Activated CD8-positive, alpha-beta memory T cell treated with anti-CD3 and anti-CD28 coated beads, Interleukin-2, amount 50 U/mL, for 48 hours (primary cell): ENCODE measurements at regions not wholly inside any gene's neighbourhood (a gene's known extent, or its start where the extent isn't known, plus 50 kb on each side); places are given as distances from the start of the nearest gene placed in this dataset.
"Not testable (repeated sequence)": the region's sequence is repeated elsewhere in the genome, so short reads cannot be mapped to it uniquely, and the experiment has no call there.

Experiments used
- DNase-seq: peaks from one replicate; pipeline ENCODE4 v3.0.0-alpha.2; 2020

DNA sequence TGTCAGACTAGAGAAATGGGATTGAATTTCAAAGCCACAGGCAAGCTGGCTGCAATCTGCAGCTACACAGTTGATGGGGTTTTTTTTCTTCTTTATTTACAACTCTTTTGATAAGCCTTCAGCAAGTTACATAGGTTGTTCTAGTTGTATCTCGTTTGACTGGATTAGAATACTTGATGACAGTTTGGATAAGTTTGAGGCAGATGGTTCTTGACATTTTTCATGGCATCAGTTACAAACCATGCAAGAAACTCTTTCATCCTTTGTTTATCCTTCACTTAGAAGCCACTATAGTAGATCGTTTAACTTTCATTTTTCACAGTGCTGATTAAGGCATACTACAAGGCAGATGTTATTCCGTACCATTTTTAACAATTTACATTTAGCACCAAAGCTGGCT is 238.9 kb downstream of the TOX3 start:
- DNase-seq, result no peak

GRCh38 chr16:52301026-52301425 is 245.9 kb downstream of the TOX3 start:
- no peak for DNase-seq

DNA sequence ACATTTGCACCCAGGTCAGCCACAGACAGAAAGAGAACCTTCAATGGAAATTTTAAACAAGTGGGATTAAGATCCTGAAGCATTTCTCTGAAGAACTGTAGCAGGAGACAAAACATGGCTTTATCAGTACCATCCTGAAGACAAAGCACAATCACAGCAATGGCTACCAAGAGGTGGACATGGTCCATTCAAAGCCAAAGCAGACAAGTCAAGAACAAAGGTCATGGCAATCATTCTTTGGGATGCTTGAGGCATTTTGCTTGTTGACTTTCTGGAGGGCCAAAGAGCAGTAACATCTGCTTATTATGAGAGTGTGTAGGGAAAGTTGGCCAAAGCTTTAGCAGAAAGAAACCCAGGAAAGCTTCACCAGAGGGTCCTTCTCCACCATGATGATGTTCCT is 248.2 kb downstream of the TOX3 start:
- DNase-seq, result no peak

GRCh38 chr16:52296706-52297315 is 250.1 kb downstream of the TOX3 start:
- not testable (repeated sequence) for DNase-seq

GRCh38 chr16:52296076-52296475 is 250.9 kb downstream of the TOX3 start:
- DNase-seq, result no peak

- no peak for DNase-seq
These were observed 252.3 kb downstream of the TOX3 start for GRCh38 chr16:52294660-52295059.

DNA sequence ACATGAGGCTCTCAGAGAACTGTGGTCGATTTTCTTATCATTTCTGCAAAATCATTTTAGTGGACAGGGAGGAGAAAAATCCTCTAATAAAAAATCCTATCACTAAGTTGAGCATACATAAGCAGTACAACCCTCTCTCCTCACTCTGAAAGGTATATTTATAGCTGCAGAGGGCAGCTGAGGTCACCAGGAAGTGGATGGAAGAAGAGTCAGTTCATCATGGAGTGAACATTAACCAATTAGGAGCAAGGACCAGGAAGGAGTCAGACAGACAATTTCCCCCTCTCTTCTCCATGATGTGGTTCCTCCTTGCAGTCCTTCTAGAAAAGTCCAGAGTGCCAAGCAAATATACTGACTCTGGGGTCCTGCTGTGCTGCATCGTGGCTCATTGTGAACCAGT is 253.7 kb downstream of the TOX3 start:
- no peak for DNase-seq

DNA sequence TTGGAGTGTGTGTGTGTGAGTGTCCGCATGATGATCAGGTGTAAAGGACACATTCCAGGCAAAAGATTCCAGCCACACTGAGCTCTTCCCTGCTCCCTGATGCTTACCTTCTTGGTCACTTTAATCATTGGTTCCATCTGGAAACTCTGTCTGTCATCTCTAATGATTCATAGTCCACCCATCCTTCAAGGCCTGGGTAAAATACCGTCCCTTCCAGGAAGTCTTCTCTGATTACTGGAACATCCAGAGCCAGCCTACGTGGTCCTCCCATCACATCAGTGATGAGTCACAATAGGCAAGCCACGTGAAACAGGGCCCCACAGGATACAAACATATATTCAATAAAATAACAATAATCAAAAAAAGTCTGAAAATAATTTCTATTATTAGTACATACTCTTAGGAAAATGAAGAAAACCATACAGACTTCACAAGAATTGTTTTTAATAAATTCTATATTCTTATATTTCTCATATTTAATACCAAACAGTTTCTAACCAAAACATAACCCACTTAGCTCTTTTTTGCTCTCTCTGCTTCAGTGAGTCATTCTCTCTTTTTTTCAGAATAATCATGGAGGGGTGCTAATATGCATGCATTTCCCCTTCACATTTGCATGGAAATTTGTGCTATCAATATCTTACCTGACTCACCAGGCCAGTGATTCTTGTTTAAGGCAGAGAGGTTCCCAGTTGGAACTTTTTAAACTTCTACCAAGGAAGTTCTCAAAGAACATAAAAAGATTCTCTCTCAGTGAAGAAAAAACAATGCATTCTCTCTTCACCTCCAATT is 263.2 kb downstream of the TOX3 start:
- DNase-seq, result no peak

- DNase-seq, result no peak
These were observed 263.9 kb downstream of the TOX3 start for GRCh38 chr16:52283018-52283417.

DNA sequence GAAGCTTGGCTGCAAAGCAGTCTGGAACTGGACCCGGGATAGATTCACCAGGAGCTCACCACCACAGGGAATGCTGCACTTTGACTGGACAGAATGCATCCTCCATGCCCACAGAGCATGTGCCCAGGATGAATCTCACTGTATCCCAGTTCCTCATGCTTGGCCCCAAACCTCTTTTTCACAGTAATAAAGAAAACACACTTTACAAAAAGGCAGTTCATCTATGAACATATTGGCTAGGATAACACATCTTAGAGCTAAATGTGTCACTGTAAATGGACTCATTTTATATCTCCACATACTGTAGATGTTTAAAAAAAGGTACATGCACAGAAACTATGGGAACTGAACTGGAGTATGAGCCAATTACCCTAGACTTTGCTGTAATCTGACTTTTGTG is 266.9 kb downstream of the TOX3 start:
- DNase-seq, result no peak

DNA sequence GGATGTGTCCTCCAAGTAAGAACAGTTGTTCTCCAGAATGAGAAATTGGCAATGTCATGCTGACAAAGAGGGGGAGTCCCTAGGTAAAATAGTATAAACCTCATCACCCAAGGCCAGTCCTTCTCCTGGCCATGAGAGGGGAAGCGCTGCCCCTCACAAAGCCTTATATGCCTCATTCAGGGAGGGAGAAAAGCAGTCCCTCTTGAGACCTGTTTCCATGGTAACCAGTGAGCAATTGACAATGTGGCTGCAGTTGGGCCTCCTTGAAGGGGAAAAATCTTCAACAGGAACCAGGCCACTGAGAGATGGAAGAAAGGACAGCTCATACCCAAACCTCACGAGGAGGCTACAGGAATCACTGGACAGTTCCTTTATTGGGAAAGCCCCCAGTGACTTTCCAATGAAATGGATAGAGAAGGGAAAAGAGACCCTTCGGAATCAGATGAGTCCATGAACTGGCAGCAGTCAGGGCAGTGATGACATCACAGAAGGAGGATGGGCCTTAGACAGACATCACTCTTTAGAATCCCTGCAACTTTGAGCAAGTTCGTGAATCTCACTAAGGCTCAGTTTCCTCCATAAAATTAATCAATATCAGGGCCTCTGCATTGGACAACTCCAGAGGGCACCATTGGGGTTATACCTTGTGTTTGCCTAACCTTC is 275.7 kb downstream of the TOX3 start:
- no peak for DNase-seq

DNA sequence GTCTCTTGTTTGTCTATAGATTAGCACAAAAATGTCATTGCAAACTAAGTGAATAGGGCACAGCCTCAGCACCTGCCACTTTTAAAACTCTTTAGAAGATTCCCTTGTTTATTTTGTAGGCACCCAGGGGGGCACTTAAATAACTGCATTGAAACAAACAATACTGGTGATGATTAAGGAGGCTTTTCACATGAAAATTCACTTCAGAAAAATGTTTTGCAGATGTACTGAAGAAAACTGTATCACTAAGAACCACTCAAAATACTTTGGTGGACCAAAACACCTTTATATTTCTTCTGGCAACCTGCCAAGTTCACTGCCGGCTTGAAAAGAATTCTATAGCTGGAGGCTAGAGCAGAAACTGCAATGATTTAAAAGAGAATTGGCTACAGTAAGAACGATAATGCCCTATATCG is 281.5 kb downstream of the TOX3 start:
- no peak for DNase-seq

DNA sequence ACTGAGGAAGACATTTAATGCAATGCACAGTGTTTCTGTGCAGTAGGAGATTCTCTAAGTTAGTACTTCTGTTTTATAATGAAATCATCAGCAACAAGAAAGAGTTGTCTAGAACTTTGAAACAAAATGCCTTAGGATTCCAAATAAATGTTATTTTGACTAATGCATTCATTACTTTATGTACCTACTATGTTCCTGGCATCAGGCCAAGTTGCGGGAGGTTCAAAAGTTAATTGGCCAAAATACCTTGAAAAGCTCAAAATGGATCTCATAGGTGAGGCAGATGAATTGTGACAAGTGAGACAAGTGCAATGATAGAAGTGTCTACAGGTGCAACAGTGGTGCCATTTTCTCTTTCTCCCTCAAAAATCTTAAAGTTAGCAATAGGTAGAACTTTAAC is 289.4 kb downstream of the TOX3 start:
- DNase-seq, result no peak

DNA sequence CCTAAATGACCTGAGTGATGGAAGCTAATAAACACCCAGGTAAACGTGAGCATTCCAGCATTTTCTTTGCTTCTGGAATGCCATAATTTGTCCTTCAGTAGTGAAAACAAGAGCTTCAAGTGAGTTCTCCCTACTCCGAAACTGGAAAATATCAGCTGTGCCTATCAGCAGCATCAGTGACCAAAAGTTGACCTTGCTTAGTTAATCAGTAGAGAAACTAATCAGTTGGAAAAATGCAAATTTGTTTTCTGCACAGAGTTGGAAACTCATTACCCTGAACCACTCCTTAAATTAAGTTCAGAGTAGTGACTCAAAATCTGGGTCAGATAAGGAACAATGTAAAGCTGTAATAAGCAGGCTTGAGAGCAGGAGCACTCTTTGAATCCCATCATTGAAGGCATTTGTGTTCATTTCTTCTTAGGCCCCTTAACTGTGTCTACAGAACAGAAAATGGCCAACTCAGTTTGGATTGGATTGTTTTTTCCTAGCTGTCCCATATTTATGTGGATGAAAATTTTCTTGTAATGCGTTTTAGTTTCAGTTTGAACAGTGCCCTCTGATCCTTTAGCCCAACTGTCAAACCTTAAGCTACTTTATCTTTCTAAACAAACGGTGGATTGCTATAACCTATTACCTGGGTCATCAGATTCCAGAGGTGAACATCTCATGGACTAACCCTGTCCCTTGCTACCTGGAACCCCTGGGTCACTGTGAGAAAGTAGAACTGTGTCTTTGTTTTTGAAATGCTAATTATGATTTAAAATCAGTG is 290.4 kb downstream of the TOX3 start:
- DNase-seq, result no peak

GRCh38 chr16:52254746-52255145 is 292.2 kb downstream of the TOX3 start:
- DNase-seq, result no peak

DNA sequence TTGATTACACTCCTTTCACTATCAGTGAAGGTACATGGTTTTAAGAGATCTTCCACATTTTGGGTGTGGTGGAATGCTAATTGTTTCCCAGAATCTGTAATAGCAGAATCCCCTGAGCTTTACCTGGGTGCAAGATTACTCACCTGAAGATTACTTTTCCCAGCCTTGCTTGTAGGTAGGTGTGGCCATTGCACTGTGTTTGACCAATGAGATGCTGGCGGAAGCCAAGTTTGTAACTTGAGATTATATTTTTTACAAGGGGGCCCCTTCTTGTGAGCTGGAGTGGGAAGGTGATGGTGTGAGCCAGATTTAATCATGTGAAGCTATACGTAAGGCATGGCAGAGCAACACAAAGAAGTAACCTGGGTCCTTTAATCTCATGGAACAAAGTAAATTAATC is 294.3 kb downstream of the TOX3 start:
- no peak for DNase-seq

DNA sequence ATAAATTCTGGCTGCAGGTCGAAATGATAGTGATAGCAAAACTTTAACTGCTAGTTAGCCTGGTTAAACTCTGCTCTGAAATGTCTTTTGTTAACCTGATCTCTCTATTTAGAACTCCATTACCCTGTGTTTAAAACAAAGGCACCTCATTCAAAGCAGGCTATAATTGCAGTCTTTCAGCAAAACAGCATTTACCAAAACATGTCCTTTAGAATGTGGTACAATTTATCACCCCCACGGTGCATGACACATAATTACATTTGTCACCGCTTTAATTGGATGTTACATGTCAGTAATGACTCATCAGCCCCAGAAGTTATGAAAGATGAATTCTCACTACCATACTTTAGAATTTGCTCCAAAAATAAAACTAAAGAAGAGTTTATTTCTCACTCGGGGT is 295.4 kb downstream of the TOX3 start:
- no peak for DNase-seq

GRCh38 chr16:52247737-52248136 is 299.2 kb downstream of the TOX3 start:
- DNase-seq, result no peak

- DNase-seq, result no peak
These were observed 308.2 kb downstream of the TOX3 start for GRCh38 chr16:52238710-52239109.

DNA sequence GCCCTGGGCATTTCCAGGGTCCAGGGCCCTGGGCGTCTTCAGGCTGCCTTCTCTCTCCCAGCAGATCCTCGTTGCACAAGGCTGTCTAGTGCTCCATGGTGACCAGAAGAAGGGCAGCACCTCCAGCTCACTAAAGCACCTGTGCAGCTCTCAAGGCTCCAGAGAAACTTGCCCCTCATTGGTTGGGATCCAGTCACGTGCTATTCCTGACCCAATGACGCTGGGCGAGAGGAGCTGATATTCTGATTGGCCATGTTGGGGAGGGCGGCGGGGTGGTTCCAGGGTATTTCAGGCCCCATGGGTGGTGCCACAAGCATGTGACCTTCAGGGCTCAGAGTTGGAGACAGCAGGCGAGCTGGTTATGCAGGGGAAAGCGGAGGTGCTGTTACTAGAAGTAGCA is 309.1 kb downstream of the TOX3 start:
- no peak for DNase-seq

DNA sequence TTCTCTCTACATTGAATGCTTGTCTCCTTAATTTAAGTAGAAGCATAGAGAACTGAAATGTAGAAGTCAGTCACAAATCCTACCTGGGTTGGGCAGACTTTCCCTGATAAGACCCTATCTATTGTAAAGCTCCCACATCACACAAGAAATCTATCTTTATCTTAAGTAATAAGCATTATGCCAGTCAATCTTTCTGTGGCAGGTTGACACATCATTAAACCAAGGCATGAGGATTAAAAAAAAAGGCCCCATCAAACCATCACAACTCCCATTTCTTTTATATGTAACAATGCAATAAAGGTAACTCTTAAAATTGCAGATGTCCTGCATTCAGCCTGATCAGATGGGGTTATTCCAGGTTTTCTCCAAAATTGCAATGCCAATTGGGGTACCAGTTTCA is 311.8 kb downstream of the TOX3 start:
- DNase-seq, result no peak

GRCh38 chr16:52234626-52235025 is 312.3 kb downstream of the TOX3 start:
- DNase-seq, result no peak

- no peak for DNase-seq
These were observed 317.5 kb downstream of the TOX3 start for GRCh38 chr16:52229471-52229870.

- DNase-seq, result no peak
These were observed 319.1 kb downstream of the TOX3 start for GRCh38 chr16:52227851-52228250.
